CD14-positive monocyte (primary cell): ENCODE measurements at regions not wholly inside any gene's neighbourhood (a gene's known extent, or its start where the extent isn't known, plus 50 kb on each side); places are given as distances from the start of the nearest gene placed in this dataset.
A peak's percentile ranks its signal among the peaks of the same experiment; 100 is the strongest.

Experiments
- DNase-seq, 3 donors: peaks; one replicate each; pipeline ENCODE4 v3.0.0-alpha.2; 2011 to 2022
- H2AFZ ChIP-seq: 2 replicates; pipeline ENCODE4 v1.6.0; 2012; ENCODE audit warnings: mild to moderate bottlenecking, low read depth, low read length, inconsistent platforms; ENCODE audit not compliant: insufficient read depth, poor library complexity, severe bottlenecking
- H3K27ac ChIP-seq, 2 donors: 1 replicate in 1 of 2; 2 replicates in 1 of 2; pipeline ENCODE4 v1.5.1; 2012 to 2013; ENCODE audit warnings: low read length in 2 of 2, control low read depth in 1 of 2, inconsistent platforms in 1 of 2, low read depth in 1 of 2, mild to moderate bottlenecking in 1 of 2
- H3K27me3 ChIP-seq, 2 donors: one replicate each; pipeline versions ENCODE4 v1.6.0 to v1.6.1; 2011 to 2013; ENCODE audit warnings: low read length in 2 of 2; ENCODE audit not compliant: control insufficient read depth in 2 of 2, insufficient read depth in 2 of 2
- H3K36me3 ChIP-seq, 2 donors: replicated peaks in 1 of 2; 1 replicate in 1 of 2; 2 replicates in 1 of 2; pipeline versions ENCODE4 v1.5.1 to v1.6.1; 2012 to 2013; ENCODE audit warnings: low read length in 2 of 2, control low read depth in 1 of 2, inconsistent platforms in 1 of 2, mild to moderate bottlenecking in 1 of 2; ENCODE audit not compliant: insufficient read depth in 2 of 2, control insufficient read depth in 1 of 2
- H3K4me1 ChIP-seq, 2 donors: 1 replicate in 1 of 2; 2 replicates in 1 of 2; pipeline versions ENCODE4 v1.5.1 to v1.6.1; 2012 to 2013; ENCODE audit warnings: low read length in 2 of 2, control low read depth in 1 of 2, inconsistent platforms in 1 of 2, mild to moderate bottlenecking in 1 of 2, moderate library complexity in 1 of 2; ENCODE audit not compliant: insufficient read depth in 2 of 2, control insufficient read depth in 1 of 2
- H3K4me2 ChIP-seq: replicated peaks from 2 replicates; pipeline ENCODE3; 2012; ENCODE audit warnings: low read length, moderate library complexity, mild to moderate bottlenecking; ENCODE audit not compliant: poor library complexity, severe bottlenecking; ENCODE audit errors: extremely low read depth
- H3K4me3 ChIP-seq, 3 experiments: fragments of 200-600 bp in 1 of 3; sonication (generic) in 1 of 3; replicated peaks in 1 of 3; 1 replicate in 2 of 3; 2 replicates in 1 of 3; pipeline ENCODE4 v1.5.1; 2011 to 2013; ENCODE audit warnings: low read length in 3 of 3, mild to moderate bottlenecking in 3 of 3, control low read depth in 2 of 3, low read depth in 2 of 3, inconsistent platforms in 1 of 3, moderate library complexity in 1 of 3
- H3K79me2 ChIP-seq: 2 replicates; pipeline ENCODE4 v1.6.0; 2012; ENCODE audit warnings: mild to moderate bottlenecking, control low read depth, inconsistent platforms, low read length, moderate library complexity; ENCODE audit not compliant: insufficient read depth
- H3K9ac ChIP-seq: 2 replicates; pipeline ENCODE4 v1.6.0; 2017; ENCODE audit warnings: low read length, mild to moderate bottlenecking; ENCODE audit not compliant: insufficient read depth, poor library complexity, severe bottlenecking
- H3K9me3 ChIP-seq, 2 donors: replicated peaks in 1 of 2; 1 replicate in 1 of 2; 2 replicates in 1 of 2; pipeline versions ENCODE4 v1.5.1 to v1.6.1; 2012 to 2013; ENCODE audit warnings: low read length in 2 of 2, control low read depth in 1 of 2; ENCODE audit not compliant: control insufficient read depth in 1 of 2, insufficient read depth in 1 of 2
- H4K20me1 ChIP-seq: 2 replicates; pipeline ENCODE4 v1.6.0; 2012; ENCODE audit warnings: mild to moderate bottlenecking, low read length, control low read depth, moderate library complexity; ENCODE audit not compliant: insufficient read depth
- H3K27ac Mint-ChIP-seq, 7 donors: one replicate each; pipeline ENCODE4 v1.8.0; 2020; ENCODE audit warnings: mild to moderate bottlenecking in 7 of 7, mixed read lengths in 7 of 7, moderate library complexity in 6 of 7, inconsistent platforms in 2 of 7
- H3K27me3 Mint-ChIP-seq, 3 donors: one replicate each; pipeline ENCODE4 v1.8.0; 2021 to 2022; ENCODE audit warnings: low read depth in 3 of 3, mild to moderate bottlenecking in 3 of 3, mixed read lengths in 3 of 3, moderate library complexity in 3 of 3, inconsistent platforms in 1 of 3
- H3K36me3 Mint-ChIP-seq, 2 donors: one replicate each; pipeline ENCODE4 v1.8.0; 2020; ENCODE audit warnings: mixed read lengths in 2 of 2, inconsistent platforms in 1 of 2, mild to moderate bottlenecking in 1 of 2
- H3K4me1 Mint-ChIP-seq: one replicate; pipeline ENCODE4 v1.8.0; 2020; ENCODE audit warnings: mild to moderate bottlenecking, mixed read lengths
- H3K4me3 Mint-ChIP-seq, 2 donors: one replicate each; pipeline ENCODE4 v1.8.0; 2020; ENCODE audit warnings: mild to moderate bottlenecking in 2 of 2, mixed read lengths in 2 of 2, moderate library complexity in 1 of 2
- H3K9me3 Mint-ChIP-seq, 7 donors: one replicate each; pipeline ENCODE4 v1.8.0; 2020 to 2022; ENCODE audit warnings: mixed read lengths in 7 of 7, mild to moderate bottlenecking in 6 of 7, moderate library complexity in 6 of 7, inconsistent platforms in 2 of 7
- WGBS: methylation state at CpG from one replicate; pipeline ENCODE4 v1.1.5; 2013; ENCODE audit warnings: missing lambda C conversion rate; ENCODE audit not compliant: insufficient coverage; 5-methylcytosine and 5-hydroxymethylcytosine counted together
- intact Hi-C, 2 donors: fragments of 100-400 bp; cut with micrococcal nuclease; formaldehyde crosslinking; loops; one replicate each; pipeline versions ENCODE4 v1.15.0 to v1.15.1; 2023
- TF ChIP-seq, protein P1 (sequence below): fragments of 200-600 bp; IDR thresholded peaks from one replicate; pipeline ENCODE4 v1.8.0; 2022; ENCODE audit warnings: antibody characterized with exemption, mild to moderate bottlenecking

GRCh38 chr2:191739194-191739593, 61.3 kb downstream of the NABP1 start:
- intact Hi-C loops, result no loop called here
- no peak for DNase-seq
- Histone ChIP-seq H4K20me1 (no peaks in the 10 kb centered on the region), H3K9me3 (no peaks in the 10 kb centered on the region), H3K36me3 (no peaks in the 10 kb centered on the region), H3K4me1 (peaks cover 7% of the 10 kb centered on the region in 2 donors), H2AFZ (no peak overlapping the region), H3K9ac (no peak overlapping the region), H3K79me2 (no peaks in the 10 kb centered on the region), H3K4me2 (no peak overlapping the region), H3K27me3 (no peaks in the 10 kb centered on the region), H3K27ac (no peak overlapping the region), H3K4me3 (no peak overlapping the region)
- H3K9me3 Mint-ChIP-seq, result peaks cover 0 to 6% (median 3%) of the 10 kb centered on the region in 7 donors
- H3K27ac Mint-ChIP-seq, result no peak overlapping the region
- no CpG with 5 or more reads among the region's 3 CpGs for WGBS
- peaks cover 0 to 2% (median 0%) of the 10 kb centered on the region in 3 donors for H3K27me3 Mint-ChIP-seq
- H3K4me3 Mint-ChIP-seq, result no peak overlapping the region
- TF ChIP-seq, protein P1, sequence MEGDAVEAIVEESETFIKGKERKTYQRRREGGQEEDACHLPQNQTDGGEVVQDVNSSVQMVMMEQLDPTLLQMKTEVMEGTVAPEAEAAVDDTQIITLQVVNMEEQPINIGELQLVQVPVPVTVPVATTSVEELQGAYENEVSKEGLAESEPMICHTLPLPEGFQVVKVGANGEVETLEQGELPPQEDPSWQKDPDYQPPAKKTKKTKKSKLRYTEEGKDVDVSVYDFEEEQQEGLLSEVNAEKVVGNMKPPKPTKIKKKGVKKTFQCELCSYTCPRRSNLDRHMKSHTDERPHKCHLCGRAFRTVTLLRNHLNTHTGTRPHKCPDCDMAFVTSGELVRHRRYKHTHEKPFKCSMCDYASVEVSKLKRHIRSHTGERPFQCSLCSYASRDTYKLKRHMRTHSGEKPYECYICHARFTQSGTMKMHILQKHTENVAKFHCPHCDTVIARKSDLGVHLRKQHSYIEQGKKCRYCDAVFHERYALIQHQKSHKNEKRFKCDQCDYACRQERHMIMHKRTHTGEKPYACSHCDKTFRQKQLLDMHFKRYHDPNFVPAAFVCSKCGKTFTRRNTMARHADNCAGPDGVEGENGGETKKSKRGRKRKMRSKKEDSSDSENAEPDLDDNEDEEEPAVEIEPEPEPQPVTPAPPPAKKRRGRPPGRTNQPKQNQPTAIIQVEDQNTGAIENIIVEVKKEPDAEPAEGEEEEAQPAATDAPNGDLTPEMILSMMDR, result no peak
- peaks cover 10% of the 10 kb centered on the region for H3K4me1 Mint-ChIP-seq
- no peaks in the 10 kb centered on the region for H3K36me3 Mint-ChIP-seq

- peak in 1 of 3 donors; percentile 10 for DNase-seq
- Mint-ChIP-seq H3K4me3 (no peak overlapping the region), H3K9me3 (peaks cover 0 to 6% (median 3%) of the 10 kb centered on the region in 7 donors), H3K27me3 (peaks cover 0 to 2% (median 0%) of the 10 kb centered on the region in 3 donors), H3K36me3 (no peaks in the 10 kb centered on the region), H3K27ac (peak overlapping the region in 2 of 7 donors; percentile 11 to 52), H3K4me1 (peaks cover 10% of the 10 kb centered on the region)
- intact Hi-C loops, result no loop called here
- Histone ChIP-seq H3K4me3 (no peak overlapping the region), H3K79me2 (no peaks in the 10 kb centered on the region), H3K9ac (no peak overlapping the region), H3K36me3 (no peaks in the 10 kb centered on the region), H3K27ac (no peak overlapping the region), H3K4me2 (no peak overlapping the region), H3K4me1 (peaks cover 7% of the 10 kb centered on the region in 2 donors), H2AFZ (no peak overlapping the region), H3K27me3 (no peaks in the 10 kb centered on the region), H4K20me1 (no peaks in the 10 kb centered on the region), H3K9me3 (no peaks in the 10 kb centered on the region)
- TF ChIP-seq, protein P1, result no peak
Observed at GRCh38 chr2:191740016-191740419, 62.1 kb downstream of the NABP1 start.
